ENCODE measurements at regions not wholly inside any gene's neighbourhood (a gene's known extent, or its start where the extent isn't known, plus 50 kb on each side); places are given as distances from the start of the nearest gene placed in this dataset.

DNA sequence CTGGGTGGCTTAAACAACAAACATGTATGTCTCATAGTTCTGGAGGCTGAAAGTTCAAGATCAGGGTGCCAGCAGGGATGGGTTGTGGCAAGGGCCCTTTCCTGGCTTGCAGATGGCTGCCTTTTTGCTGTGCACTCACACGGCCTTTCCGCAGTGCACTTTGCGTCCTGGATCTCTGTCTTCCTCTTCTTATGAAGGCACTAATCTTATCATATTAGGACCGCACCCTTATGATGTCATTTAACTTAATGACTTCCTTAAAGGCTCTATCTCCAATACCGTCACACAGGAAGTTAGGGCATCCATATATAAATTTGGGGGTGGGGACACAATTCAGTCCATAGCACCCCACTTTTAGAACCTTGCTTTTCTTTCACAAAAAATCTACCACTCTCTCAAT lies 255.2 kb downstream of the SNX13 start:
- Histone ChIP-seq H3K4me3 (ENCODE audit: low read depth in 2 of 2, low read length in 1 of 2) (no peak overlapping the region), H3K9me3 (no peaks in the 10 kb centered on the region), H2AFZ (ENCODE audit: low read depth) (no peak overlapping the region), H3K27ac (ENCODE audit: low read depth in 2 of 2, low read length in 1 of 2) (no peak overlapping the region), H3F3A (replicated peaks; ENCODE audit: insufficient read depth) (peaks cover 7% of the 10 kb centered on the region), H3K27me3 (ENCODE audit: insufficient read depth) (no peaks in the 10 kb centered on the region), H3K4me2 (no peak overlapping the region), H3K9ac (no peak overlapping the region), H3K79me2 (ENCODE audit: insufficient read depth) (no peaks in the 10 kb centered on the region), H3K36me3 (replicated peaks in 1 of 2; ENCODE audit: control insufficient read depth in 1 of 2, insufficient read depth in 2 of 2, low read length in 1 of 2) (no peaks in the 10 kb centered on the region), H3K9me2 (no peaks in the 10 kb centered on the region), H4K20me1 (ENCODE audit: insufficient read depth) (no peaks in the 10 kb centered on the region), H3K4me1 (ENCODE audit: control insufficient read depth in 1 of 2, insufficient read depth in 2 of 2, low read depth in 1 of 2, low read length in 1 of 2) (peaks cover 0 to 14% of the 10 kb centered on the region in 2 experiments; a peak in 3 of 4 replicates)
- DNase-seq, result no peak
- ChIA-PET POLR2A (no interaction called here), CTCF (interaction anchor here (6.1 kb wide), 1 partner anchor 21 kb away, joined by 26 read pairs; no protein-coding TSS in a partner anchor)
- 37% methylated on average over 5 of the region's 5 CpGs for WGBS (ENCODE audit: low lambda C conversion rate)
- TF ChIP-seq NFIC (IDR thresholded peaks at IDR 0.05; ENCODE audit: borderline replicate concordance), result no peak
- no peak for TF ChIP-seq MEF2A (IDR thresholded peaks at IDR 0.05; ENCODE audit: borderline replicate concordance, low read depth)
- TF ChIP-seq TCF12 (IDR thresholded peaks at IDR 0.05), result no peak
- TF ChIP-seq EZH2phosphoT487 (IDR thresholded peaks at IDR 0.05; ENCODE audit: borderline replicate concordance, low read depth), result no peak
- TF ChIP-seq NRF1 (IDR thresholded peaks at IDR 0.05; ENCODE audit: low read depth, low read length), result no peak
- TF ChIP-seq MXI1 (IDR thresholded peaks at IDR 0.05; ENCODE audit: low read depth, low read length), result no peak

DNA sequence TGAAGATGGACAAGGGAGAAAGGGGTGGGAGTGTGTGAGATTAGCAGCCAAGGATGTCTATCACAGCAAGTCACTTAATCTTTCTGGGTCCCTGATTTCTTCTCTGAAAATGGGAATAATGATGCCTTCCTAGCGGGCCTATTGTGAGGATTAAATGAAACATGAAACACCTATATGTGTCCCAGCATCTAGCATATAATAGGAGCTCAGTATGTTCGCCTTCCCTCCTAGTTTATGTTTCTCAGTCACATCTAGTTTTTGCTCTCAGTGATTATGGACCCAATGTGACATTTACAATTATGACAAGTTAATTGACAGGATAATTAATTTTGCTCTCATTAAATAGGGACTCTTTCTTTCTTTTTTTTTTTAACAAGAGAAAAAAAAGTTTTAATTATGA lies 252.9 kb downstream of the SNX13 start:
- no peaks in the 10 kb centered on the region for H3K79me2 ChIP-seq (ENCODE audit: insufficient read depth)
- H3K9ac ChIP-seq, result no peak overlapping the region
- H3K9me3 ChIP-seq, result no peaks in the 10 kb centered on the region
- H4K20me1 ChIP-seq (ENCODE audit: insufficient read depth), result no peaks in the 10 kb centered on the region
- no peaks in the 10 kb centered on the region for H3K4me1 ChIP-seq (ENCODE audit: control insufficient read depth in 1 of 2, insufficient read depth in 2 of 2, low read depth in 1 of 2, low read length in 1 of 2)
- ChIA-PET POLR2A (no interaction called here), CTCF (interaction anchor here (6.1 kb wide), 1 partner anchor 19 kb away, joined by 26 read pairs; no protein-coding TSS in a partner anchor)
- H3K36me3 ChIP-seq (replicated peaks in 1 of 2; ENCODE audit: control insufficient read depth in 1 of 2, insufficient read depth in 2 of 2, low read length in 1 of 2), result no peaks in the 10 kb centered on the region
- no peak overlapping the region for H2AFZ ChIP-seq (ENCODE audit: low read depth)
- H3K9me2 ChIP-seq, result no peaks in the 10 kb centered on the region
- peaks cover 3% of the 10 kb centered on the region for H3F3A ChIP-seq (replicated peaks; ENCODE audit: insufficient read depth)
- H3K4me3 ChIP-seq (ENCODE audit: low read depth in 2 of 2, low read length in 1 of 2), result no peak overlapping the region
- no peaks in the 10 kb centered on the region for H3K27me3 ChIP-seq (ENCODE audit: insufficient read depth)
- WGBS (ENCODE audit: low lambda C conversion rate), result 18% methylated on average over 2 of the region's 2 CpGs
- H3K4me2 ChIP-seq, result no peak overlapping the region
- TF ChIP-seq MXI1 (IDR thresholded peaks at IDR 0.05; ENCODE audit: low read depth, low read length), result no peak
- TF ChIP-seq RAD21 (IDR thresholded peaks at IDR 0.05; ENCODE audit: low read length), result no peak
- TF ChIP-seq SMC3 (IDR thresholded peaks at IDR 0.05; ENCODE audit: low read depth, low read length), result no peak
- no peak for TF ChIP-seq NRF1 (IDR thresholded peaks at IDR 0.05; ENCODE audit: low read depth, low read length)
- no peak for TF ChIP-seq TAF1 (IDR thresholded peaks at IDR 0.05; ENCODE audit: borderline replicate concordance, low read depth, low read length)
- TF ChIP-seq USF1 (IDR thresholded peaks at IDR 0.05; ENCODE audit: borderline replicate concordance, low read depth), result no peak
- TF ChIP-seq GATA2 (CRISPR knock-in tag; IDR thresholded peaks at IDR 0.05), result no peak
- no peak overlapping the region for H3K27ac ChIP-seq (ENCODE audit: low read depth in 2 of 2, low read length in 1 of 2)
- DNase-seq, result no peak

GRCh38 chr7:17689361-17689902 lies 250.9 kb downstream of the SNX13 start:
- no peaks in the 10 kb centered on the region for H3K9me2 ChIP-seq
- no peak overlapping the region for H3K27ac ChIP-seq (ENCODE audit: low read depth in 2 of 2, low read length in 1 of 2)
- ChIA-PET CTCF (interaction anchor here (2.0 to 2.4 kb wide), 2 partner anchors 8 to 17 kb away, joined by 8 read pairs; no protein-coding TSS in a partner anchor), POLR2A (no interaction called here)
- H3K9ac ChIP-seq, result no peak overlapping the region
- no peak overlapping the region for H2AFZ ChIP-seq (ENCODE audit: low read depth)
- no peaks in the 10 kb centered on the region for H3K9me3 ChIP-seq
- WGBS (ENCODE audit: low lambda C conversion rate), result 19% methylated on average over 5 of the region's 5 CpGs
- no peaks in the 10 kb centered on the region for H3K79me2 ChIP-seq (ENCODE audit: insufficient read depth)
- H3K4me1 ChIP-seq (ENCODE audit: control insufficient read depth in 1 of 2, insufficient read depth in 2 of 2, low read depth in 1 of 2, low read length in 1 of 2), result no peaks in the 10 kb centered on the region
- no peaks in the 10 kb centered on the region for H3F3A ChIP-seq (replicated peaks; ENCODE audit: insufficient read depth)
- DNase-seq, result no peak
- no peaks in the 10 kb centered on the region for H3K27me3 ChIP-seq (ENCODE audit: insufficient read depth)
- H3K4me3 ChIP-seq (ENCODE audit: low read depth in 2 of 2, low read length in 1 of 2), result no peak overlapping the region
- no peak for TF ChIP-seq FOSL2 (IDR thresholded peaks at IDR 0.05; ENCODE audit: borderline replicate concordance, low read depth)
- TF ChIP-seq, protein P1, sequence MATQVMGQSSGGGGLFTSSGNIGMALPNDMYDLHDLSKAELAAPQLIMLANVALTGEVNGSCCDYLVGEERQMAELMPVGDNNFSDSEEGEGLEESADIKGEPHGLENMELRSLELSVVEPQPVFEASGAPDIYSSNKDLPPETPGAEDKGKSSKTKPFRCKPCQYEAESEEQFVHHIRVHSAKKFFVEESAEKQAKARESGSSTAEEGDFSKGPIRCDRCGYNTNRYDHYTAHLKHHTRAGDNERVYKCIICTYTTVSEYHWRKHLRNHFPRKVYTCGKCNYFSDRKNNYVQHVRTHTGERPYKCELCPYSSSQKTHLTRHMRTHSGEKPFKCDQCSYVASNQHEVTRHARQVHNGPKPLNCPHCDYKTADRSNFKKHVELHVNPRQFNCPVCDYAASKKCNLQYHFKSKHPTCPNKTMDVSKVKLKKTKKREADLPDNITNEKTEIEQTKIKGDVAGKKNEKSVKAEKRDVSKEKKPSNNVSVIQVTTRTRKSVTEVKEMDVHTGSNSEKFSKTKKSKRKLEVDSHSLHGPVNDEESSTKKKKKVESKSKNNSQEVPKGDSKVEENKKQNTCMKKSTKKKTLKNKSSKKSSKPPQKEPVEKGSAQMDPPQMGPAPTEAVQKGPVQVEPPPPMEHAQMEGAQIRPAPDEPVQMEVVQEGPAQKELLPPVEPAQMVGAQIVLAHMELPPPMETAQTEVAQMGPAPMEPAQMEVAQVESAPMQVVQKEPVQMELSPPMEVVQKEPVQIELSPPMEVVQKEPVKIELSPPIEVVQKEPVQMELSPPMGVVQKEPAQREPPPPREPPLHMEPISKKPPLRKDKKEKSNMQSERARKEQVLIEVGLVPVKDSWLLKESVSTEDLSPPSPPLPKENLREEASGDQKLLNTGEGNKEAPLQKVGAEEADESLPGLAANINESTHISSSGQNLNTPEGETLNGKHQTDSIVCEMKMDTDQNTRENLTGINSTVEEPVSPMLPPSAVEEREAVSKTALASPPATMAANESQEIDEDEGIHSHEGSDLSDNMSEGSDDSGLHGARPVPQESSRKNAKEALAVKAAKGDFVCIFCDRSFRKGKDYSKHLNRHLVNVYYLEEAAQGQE (IDR thresholded peaks at IDR 0.05; ENCODE audit: low read depth, low read length), result peak; percentile 80
- H3K36me3 ChIP-seq (replicated peaks in 1 of 2; ENCODE audit: control insufficient read depth in 1 of 2, insufficient read depth in 2 of 2, low read length in 1 of 2), result no peaks in the 10 kb centered on the region
- no peaks in the 10 kb centered on the region for H4K20me1 ChIP-seq (ENCODE audit: insufficient read depth)
- no peak overlapping the region for H3K4me2 ChIP-seq

Measured in SK-N-SH (cell line).